GM18519 (cell line): ENCODE measurements at regions not wholly inside any gene's neighbourhood (a gene's known extent, or its start where the extent isn't known, plus 50 kb on each side); places are given as distances from the start of the nearest gene placed in this dataset.

Experiments
- ATAC-seq: cut with Tn5 transposase; IDR thresholded peaks from one replicate; pipeline ENCODE4 v1.9.1; 2021; ENCODE audit warnings: mild to moderate bottlenecking, moderate library complexity; ENCODE audit not compliant: unreplicated experiment, low FRiP score

GRCh38 chr18:76771192-76771799 is 51.1 kb upstream of the ZNF236 start:
- no peak for ATAC-seq

GRCh38 chr18:76767954-76768353 is 54.4 kb upstream of the ZNF236 start:
- no peak for ATAC-seq

- ATAC-seq = no peak
Measured at GRCh38 chr18:76766429-76766828, 55.9 kb upstream of the ZNF236 start.

- no peak for ATAC-seq
Measured at GRCh38 chr18:76765649-76766048, 56.7 kb upstream of the ZNF236 start.

GRCh38 chr18:76764291-76764901 is 58.0 kb upstream of the ZNF236 start:
- ATAC-seq = no peak

GRCh38 chr18:76759056-76759455 is 63.3 kb upstream of the ZNF236 start:
- no peak for ATAC-seq

- no peak for ATAC-seq
Measured at GRCh38 chr18:76757925-76758324, 64.4 kb upstream of the ZNF236 start.

- ATAC-seq = no peak
Measured at GRCh38 chr18:76757335-76757734, 65.0 kb upstream of the ZNF236 start.

GRCh38 chr18:76756531-76757253 is 65.7 kb upstream of the ZNF236 start:
- no peak for ATAC-seq

- no peak for ATAC-seq
Measured at GRCh38 chr18:76754351-76754750, 68.0 kb upstream of the ZNF236 start.

- ATAC-seq = no peak
Measured at GRCh38 chr18:76752400-76752799, 70.0 kb upstream of the ZNF236 start.

GRCh38 chr18:76750917-76751890 is 71.2 kb upstream of the ZNF236 start:
- ATAC-seq = no peak

- ATAC-seq = no peak
Measured at GRCh38 chr18:76750269-76750668, 72.1 kb upstream of the ZNF236 start.

- no peak for ATAC-seq
Measured at GRCh38 chr18:76747676-76748075, 74.7 kb upstream of the ZNF236 start.

- no peak for ATAC-seq
Measured at GRCh38 chr18:76741346-76741745, 81.0 kb upstream of the ZNF236 start.

- ATAC-seq = no peak
Measured at GRCh38 chr18:76736309-76736708, 86.0 kb upstream of the ZNF236 start.

- ATAC-seq = no peak
Measured at GRCh38 chr18:76730901-76731300, 91.5 kb upstream of the ZNF236 start.

- no peak for ATAC-seq
Measured at GRCh38 chr18:76727589-76727988, 94.8 kb upstream of the ZNF236 start.

GRCh38 chr18:76725445-76725844 is 96.9 kb upstream of the ZNF236 start:
- no peak for ATAC-seq

- no peak for ATAC-seq
Measured at GRCh38 chr18:76722224-76723061, 99.9 kb upstream of the ZNF236 start.
